ENCODE measurements at regions not wholly inside any gene's neighbourhood (a gene's known extent, or its start where the extent isn't known, plus 50 kb on each side); places are given as distances from the start of the nearest gene placed in this dataset.

GRCh38 chrX:805988-806387 is 175.4 kb downstream of the SHOX start:
- TF ChIP-seq, protein P1, sequence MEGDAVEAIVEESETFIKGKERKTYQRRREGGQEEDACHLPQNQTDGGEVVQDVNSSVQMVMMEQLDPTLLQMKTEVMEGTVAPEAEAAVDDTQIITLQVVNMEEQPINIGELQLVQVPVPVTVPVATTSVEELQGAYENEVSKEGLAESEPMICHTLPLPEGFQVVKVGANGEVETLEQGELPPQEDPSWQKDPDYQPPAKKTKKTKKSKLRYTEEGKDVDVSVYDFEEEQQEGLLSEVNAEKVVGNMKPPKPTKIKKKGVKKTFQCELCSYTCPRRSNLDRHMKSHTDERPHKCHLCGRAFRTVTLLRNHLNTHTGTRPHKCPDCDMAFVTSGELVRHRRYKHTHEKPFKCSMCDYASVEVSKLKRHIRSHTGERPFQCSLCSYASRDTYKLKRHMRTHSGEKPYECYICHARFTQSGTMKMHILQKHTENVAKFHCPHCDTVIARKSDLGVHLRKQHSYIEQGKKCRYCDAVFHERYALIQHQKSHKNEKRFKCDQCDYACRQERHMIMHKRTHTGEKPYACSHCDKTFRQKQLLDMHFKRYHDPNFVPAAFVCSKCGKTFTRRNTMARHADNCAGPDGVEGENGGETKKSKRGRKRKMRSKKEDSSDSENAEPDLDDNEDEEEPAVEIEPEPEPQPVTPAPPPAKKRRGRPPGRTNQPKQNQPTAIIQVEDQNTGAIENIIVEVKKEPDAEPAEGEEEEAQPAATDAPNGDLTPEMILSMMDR (IDR thresholded peaks at IDR 0.05) = no peak
- TF ChIP-seq POLR2A (IDR thresholded peaks at IDR 0.05) (no peak), POLR2AphosphoS5 (IDR thresholded peaks at IDR 0.05) (no peak), EP300 (IDR thresholded peaks at IDR 0.05) (no peak)

All from gastroesophageal sphincter (tissue), 3 donors.